ENCODE measurements at regions not wholly inside any gene's neighbourhood (a gene's known extent, or its start where the extent isn't known, plus 50 kb on each side); places are given as distances from the start of the nearest gene placed in this dataset.

DNA sequence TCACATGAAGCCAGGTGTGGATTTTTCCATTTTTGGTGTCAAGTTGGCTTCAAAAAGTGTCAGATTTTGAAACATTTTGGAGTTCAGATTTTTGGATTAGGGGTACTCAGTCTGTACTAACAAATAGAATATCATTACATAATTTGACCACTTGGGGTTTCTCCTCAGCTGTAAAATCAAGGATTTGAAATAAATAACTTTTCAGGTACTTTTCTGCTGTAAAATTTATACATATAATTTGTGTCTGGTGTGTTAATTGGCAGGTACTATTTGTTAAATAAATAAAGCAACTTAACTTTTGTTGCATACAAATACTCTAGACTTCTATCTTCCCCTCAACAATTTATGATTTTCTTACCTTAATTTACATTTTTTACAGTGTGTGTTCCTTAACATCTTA lies 234.1 kb upstream of the PRICKLE1 start:
- H3K27ac ChIP-seq, result no peak overlapping the region
- TF ChIP-seq POLR2A (IDR thresholded peaks at IDR 0.05) (no peak), POLR2AphosphoS5 (IDR thresholded peaks at IDR 0.05) (no peak)
- TF ChIP-seq, protein P1, sequence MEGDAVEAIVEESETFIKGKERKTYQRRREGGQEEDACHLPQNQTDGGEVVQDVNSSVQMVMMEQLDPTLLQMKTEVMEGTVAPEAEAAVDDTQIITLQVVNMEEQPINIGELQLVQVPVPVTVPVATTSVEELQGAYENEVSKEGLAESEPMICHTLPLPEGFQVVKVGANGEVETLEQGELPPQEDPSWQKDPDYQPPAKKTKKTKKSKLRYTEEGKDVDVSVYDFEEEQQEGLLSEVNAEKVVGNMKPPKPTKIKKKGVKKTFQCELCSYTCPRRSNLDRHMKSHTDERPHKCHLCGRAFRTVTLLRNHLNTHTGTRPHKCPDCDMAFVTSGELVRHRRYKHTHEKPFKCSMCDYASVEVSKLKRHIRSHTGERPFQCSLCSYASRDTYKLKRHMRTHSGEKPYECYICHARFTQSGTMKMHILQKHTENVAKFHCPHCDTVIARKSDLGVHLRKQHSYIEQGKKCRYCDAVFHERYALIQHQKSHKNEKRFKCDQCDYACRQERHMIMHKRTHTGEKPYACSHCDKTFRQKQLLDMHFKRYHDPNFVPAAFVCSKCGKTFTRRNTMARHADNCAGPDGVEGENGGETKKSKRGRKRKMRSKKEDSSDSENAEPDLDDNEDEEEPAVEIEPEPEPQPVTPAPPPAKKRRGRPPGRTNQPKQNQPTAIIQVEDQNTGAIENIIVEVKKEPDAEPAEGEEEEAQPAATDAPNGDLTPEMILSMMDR (IDR thresholded peaks at IDR 0.05), result no peak

DNA sequence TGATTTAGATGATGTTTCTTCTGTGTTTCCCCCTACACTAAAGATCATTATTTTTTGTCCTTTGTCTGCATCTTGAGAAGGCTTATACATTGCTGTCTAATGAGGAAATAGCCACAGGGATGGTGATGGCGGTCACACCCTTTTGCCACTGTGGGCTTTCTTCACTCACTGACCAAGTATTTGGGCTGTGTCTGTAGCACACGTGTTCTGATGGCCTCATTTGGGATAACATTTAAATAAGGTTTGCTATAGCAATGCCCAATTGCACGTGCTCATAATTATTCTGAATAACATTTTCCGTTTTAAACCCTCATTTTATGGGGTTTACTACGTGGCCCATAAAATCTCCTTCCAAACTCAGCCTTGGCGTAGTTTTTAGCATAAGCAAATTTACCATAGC lies 230.3 kb upstream of the PRICKLE1 start:
- intact Hi-C loops (cut with DNase I), result no loop called here
- peak; percentile 13 for DNase-seq (ENCODE audit: low spot score)
- Histone ChIP-seq H3K4me3 (no peak overlapping the region), H3K27ac (no peak overlapping the region), H3K36me3 (no peaks in the 10 kb centered on the region), H3K27me3 (replicated peaks; ENCODE audit: insufficient read depth) (no peaks in the 10 kb centered on the region), H3K9me3 (no peaks in the 10 kb centered on the region), H3K4me1 (replicated peaks) (no peaks in the 10 kb centered on the region)
- 35% methylated on average over 6 of the region's 6 CpGs for WGBS
- TF ChIP-seq, protein P1 (IDR thresholded peaks at IDR 0.05), result no peak
- TF ChIP-seq POLR2A (IDR thresholded peaks at IDR 0.05), result no peak
- peak; percentile 62 for TF ChIP-seq POLR2AphosphoS5 (IDR thresholded peaks at IDR 0.05)

More for the DNA sequence above, 234.1 kb upstream of the PRICKLE1 start:
- Histone ChIP-seq H3K9me3 (no peaks in the 10 kb centered on the region), H3K27me3 (replicated peaks; ENCODE audit: insufficient read depth) (no peaks in the 10 kb centered on the region), H3K4me1 (replicated peaks) (no peaks in the 10 kb centered on the region), H3K36me3 (no peaks in the 10 kb centered on the region), H3K4me3 (no peak overlapping the region)
- intact Hi-C loops (cut with DNase I), result no loop called here
- no peak for DNase-seq (ENCODE audit: low spot score)

DNA sequence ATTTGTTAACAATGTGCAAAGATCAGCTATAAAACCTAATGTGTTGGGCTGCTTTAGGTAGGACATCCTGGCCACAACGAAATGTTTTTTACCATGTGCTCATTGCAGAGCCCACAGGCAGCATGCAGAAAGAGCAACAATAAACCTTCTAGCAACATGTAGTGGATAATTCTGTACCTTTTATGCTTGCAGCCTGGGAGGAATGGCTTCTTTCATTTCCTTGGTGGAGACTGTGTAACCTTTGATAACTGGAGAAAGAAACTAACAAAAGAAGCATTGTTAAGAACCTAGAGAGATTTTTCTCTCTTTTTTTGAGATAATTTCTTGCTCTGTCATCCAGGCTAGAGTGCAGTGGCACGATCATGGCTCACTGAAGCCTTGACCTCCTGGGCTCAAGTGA lies 225.5 kb upstream of the PRICKLE1 start:
- no peaks in the 10 kb centered on the region for H3K27me3 ChIP-seq (replicated peaks; ENCODE audit: insufficient read depth)
- WGBS, result 55% methylated on average over 2 of the region's 2 CpGs
- no peak overlapping the region for H3K4me3 ChIP-seq
- H3K9me3 ChIP-seq, result no peaks in the 10 kb centered on the region
- no peaks in the 10 kb centered on the region for H3K36me3 ChIP-seq
- H3K4me1 ChIP-seq (replicated peaks), result no peaks in the 10 kb centered on the region
- no peak for DNase-seq (ENCODE audit: low spot score)
- TF ChIP-seq POLR2AphosphoS5 (IDR thresholded peaks at IDR 0.05), result no peak
- no peak for TF ChIP-seq POLR2A (IDR thresholded peaks at IDR 0.05)
- TF ChIP-seq, protein P1 (IDR thresholded peaks at IDR 0.05), result no peak
- H3K27ac ChIP-seq, result no peak overlapping the region
- intact Hi-C loops (cut with DNase I), result no loop called here

DNA sequence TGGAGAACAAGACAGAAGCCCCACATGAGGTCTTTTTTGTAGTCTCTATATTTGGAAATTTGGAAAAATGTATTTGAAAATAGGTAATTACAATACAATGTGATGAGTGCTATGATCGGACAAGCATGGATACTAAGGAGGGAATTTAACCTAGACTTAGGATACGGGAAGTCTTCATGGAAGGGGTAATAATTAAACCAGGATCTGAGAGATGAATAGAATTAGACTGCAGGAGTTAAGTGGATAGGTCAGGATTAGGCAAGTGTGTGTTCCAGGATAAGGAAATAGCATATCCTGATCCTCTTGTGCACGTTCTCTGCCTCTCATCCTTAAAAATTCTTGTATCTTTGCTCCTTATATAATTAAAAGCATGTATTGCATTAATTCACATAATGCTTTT lies 223.3 kb upstream of the PRICKLE1 start:
- no peak for DNase-seq (ENCODE audit: low spot score)
- intact Hi-C loops (cut with DNase I), result no loop called here
- no peaks in the 10 kb centered on the region for H3K4me1 ChIP-seq (replicated peaks)
- 97% methylated on average over 3 of the region's 3 CpGs for WGBS
- no peak overlapping the region for H3K27ac ChIP-seq
- no peak overlapping the region for H3K4me3 ChIP-seq
- no peaks in the 10 kb centered on the region for H3K9me3 ChIP-seq
- TF ChIP-seq POLR2AphosphoS5 (IDR thresholded peaks at IDR 0.05) (no peak), POLR2A (IDR thresholded peaks at IDR 0.05) (no peak)
- TF ChIP-seq, protein P1 (IDR thresholded peaks at IDR 0.05), result no peak
- H3K36me3 ChIP-seq, result no peaks in the 10 kb centered on the region
- H3K27me3 ChIP-seq (replicated peaks; ENCODE audit: insufficient read depth), result no peaks in the 10 kb centered on the region

DNA sequence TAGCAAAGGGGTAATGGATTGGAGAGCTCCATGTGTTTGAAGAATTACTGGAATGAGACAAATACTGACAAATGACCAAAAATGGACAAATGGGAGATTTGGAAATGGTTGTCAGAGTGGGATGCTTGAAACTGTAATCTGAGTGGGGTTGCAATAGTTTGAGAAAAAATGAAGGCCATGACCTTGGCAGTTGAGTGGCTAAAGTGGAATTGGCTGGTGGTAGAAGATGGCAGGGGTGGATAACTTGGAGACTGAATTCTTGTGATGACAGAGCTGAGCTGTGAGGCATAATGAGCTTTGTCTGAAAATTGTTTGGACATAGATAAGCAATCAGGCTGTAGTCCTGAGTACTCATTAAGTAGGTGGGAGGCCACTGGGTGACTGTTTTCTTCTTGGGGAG lies 222.5 kb upstream of the PRICKLE1 start:
- Histone ChIP-seq H3K27me3 (replicated peaks; ENCODE audit: insufficient read depth) (no peaks in the 10 kb centered on the region), H3K27ac (no peak overlapping the region), H3K4me3 (no peak overlapping the region), H3K4me1 (replicated peaks) (no peaks in the 10 kb centered on the region), H3K36me3 (no peaks in the 10 kb centered on the region), H3K9me3 (no peaks in the 10 kb centered on the region)
- intact Hi-C loops (cut with DNase I), result no loop called here
- no peak for DNase-seq (ENCODE audit: low spot score)
- TF ChIP-seq POLR2AphosphoS5 (IDR thresholded peaks at IDR 0.05), result no peak

Data from prostate gland (tissue), 2 donors.